Retinal pigment epithelial cell (primary cell): ENCODE measurements at regions not wholly inside any gene's neighbourhood (a gene's known extent, or its start where the extent isn't known, plus 50 kb on each side); places are given as distances from the start of the nearest gene placed in this dataset.

Source experiments
- DNase-seq: peaks from one replicate; pipeline ENCODE4 v3.0.0-alpha.2; 2010; ENCODE audit warnings: low read depth
- H3K4me3 ChIP-seq: 2 replicates; pipeline ENCODE4 v1.5.1; 2011; ENCODE audit warnings: mild to moderate bottlenecking, low read length, control low read depth, moderate library complexity
- TF ChIP-seq, protein P1 (sequence below): conservative IDR thresholded peaks from 2 replicates; pipeline ENCODE4 v1.5.1; 2011; ENCODE audit warnings: low read depth, low read length, control low read depth, inconsistent platforms

DNA sequence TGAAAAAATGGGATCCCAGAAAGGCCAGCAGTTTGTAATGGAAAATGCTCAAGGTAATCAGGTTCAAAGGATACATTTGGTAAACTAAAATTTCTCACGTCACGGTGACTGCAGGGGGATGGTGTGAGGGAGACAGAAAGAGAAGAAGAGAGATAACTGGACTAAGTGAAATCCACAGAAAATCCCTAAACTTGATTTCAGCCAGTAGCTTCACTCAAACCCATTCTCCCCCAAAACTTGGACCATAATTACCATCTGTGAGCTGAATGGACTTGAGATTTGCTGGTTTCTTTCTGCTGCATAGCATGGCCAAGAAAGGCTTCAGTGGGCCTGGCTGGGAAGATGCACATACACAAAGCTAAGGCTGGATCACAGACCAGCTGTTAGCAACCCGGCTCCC lies 155.4 kb upstream of the LMO4 start:
- TF ChIP-seq, protein P1, sequence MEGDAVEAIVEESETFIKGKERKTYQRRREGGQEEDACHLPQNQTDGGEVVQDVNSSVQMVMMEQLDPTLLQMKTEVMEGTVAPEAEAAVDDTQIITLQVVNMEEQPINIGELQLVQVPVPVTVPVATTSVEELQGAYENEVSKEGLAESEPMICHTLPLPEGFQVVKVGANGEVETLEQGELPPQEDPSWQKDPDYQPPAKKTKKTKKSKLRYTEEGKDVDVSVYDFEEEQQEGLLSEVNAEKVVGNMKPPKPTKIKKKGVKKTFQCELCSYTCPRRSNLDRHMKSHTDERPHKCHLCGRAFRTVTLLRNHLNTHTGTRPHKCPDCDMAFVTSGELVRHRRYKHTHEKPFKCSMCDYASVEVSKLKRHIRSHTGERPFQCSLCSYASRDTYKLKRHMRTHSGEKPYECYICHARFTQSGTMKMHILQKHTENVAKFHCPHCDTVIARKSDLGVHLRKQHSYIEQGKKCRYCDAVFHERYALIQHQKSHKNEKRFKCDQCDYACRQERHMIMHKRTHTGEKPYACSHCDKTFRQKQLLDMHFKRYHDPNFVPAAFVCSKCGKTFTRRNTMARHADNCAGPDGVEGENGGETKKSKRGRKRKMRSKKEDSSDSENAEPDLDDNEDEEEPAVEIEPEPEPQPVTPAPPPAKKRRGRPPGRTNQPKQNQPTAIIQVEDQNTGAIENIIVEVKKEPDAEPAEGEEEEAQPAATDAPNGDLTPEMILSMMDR = no peak
- no peak overlapping the region for H3K4me3 ChIP-seq
- no peak for DNase-seq

DNA sequence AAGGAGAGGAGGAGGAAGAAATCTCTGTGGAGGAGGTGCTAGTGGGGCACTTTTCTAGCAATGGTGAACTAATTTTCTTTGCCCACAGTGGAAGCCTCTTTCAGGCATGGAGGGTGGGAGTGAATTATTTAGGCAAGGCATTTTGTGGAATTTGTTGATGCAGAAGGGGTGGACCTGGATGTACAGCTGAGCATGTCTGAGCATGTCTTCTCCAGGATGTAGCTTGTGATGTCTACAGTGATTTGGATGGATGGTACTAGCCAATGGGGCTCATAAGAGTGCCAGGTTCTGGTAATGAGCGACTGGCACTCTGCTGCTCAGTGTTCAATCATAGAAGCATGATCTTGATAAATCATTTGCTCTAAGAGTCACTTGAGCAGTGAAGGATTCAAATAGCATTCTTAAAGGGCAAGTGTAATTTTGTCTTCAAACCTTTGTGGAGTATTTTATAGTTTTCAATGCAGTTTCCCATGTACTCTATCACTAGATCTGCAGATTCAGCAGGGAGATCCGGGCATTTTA lies 153.9 kb upstream of the LMO4 start:
- TF ChIP-seq, protein P1 = no peak
- no peak for DNase-seq
- no peak overlapping the region for H3K4me3 ChIP-seq

- TF ChIP-seq, protein P1 = no peak
- DNase-seq = no peak
- H3K4me3 ChIP-seq = no peak overlapping the region
Measured at GRCh38 chr1:87176087-87176486, 152.6 kb upstream of the LMO4 start.

DNA sequence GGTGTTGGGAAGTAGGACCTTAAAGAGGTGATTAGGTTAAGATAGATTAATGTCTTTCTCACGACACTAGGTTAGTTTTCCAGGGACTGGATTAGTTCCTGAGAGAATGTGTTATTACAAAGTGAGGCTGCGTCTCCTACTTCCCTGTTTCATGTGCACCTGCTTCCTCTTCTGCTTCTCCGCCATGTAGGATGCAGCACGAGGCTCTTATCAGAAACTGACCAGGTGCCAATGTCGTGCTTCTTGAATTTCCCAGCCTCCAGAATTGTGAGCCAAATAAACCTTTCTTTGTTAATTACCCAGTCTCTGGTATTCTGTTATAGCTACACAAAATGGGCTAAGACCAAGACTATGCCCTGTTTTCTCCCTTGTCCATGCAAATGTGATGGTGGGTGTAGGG lies 152.2 kb upstream of the LMO4 start:
- H3K4me3 ChIP-seq = no peak overlapping the region
- TF ChIP-seq, protein P1 = no peak
- no peak for DNase-seq

- no peak for DNase-seq
- H3K4me3 ChIP-seq = no peak overlapping the region
- TF ChIP-seq, protein P1 = no peak
Measured at GRCh38 chr1:87178441-87178840, 150.2 kb upstream of the LMO4 start.

DNA sequence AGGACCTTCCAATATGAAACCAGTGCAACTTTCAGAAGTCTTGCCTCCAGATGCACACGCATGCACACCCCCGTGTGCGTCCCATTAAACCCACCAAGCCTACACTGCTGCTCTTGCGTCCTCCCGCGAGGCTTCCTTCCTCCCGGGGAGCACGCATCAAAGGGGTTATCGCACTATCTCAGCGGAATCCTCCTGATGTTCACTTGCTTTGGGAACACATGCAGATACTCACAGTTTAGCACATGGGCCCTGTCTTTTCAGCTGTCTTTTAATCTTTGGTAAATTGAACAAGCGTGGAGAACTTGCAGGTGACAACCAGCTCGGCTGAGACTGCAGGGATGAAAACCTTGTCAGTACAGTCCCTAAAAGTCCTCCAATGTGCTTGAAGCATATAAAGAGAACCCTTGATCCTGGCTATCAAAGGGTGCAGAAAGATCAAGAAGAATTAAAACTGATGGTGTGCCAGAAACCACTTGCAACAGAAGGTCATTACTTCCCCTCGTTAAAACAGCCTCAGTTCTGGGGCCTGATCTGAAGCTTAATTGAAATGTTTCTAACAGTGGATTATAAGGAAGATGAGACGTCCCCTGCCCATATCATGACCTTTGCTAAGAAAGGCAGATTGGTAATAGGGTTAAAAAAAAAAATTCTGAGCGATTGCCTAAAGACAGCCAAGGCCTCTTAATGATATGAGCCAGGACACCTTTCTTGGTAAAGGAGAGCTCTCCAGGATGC lies 149.4 kb upstream of the LMO4 start:
- TF ChIP-seq, protein P1 = no peak

More for the DNA sequence above, 149.4 kb upstream of the LMO4 start:
- no peak for DNase-seq
- H3K4me3 ChIP-seq = no peak overlapping the region
